Naive thymus-derived CD4-positive, alpha-beta T cell (primary cell): ENCODE measurements at regions not wholly inside any gene's neighbourhood (a gene's known extent, or its start where the extent isn't known, plus 50 kb on each side); places are given as distances from the start of the nearest gene placed in this dataset.

ENCODE experiments used
- ATAC-seq: fragments of 150-1000 bp; cut with Tn5 transposase; 2 replicates; pipeline ENCODE4 v1.10.0; 2021; ENCODE audit warnings: mild to moderate bottlenecking, moderate library complexity
- CTCF ChIA-PET: fragments of 350-600 bp; sonication (Branson Sonifier 250); formaldehyde crosslinking; loops from one replicate; lab custom pipeline; 2021; ENCODE audit warnings: antibody characterized with exemption; lab: Charles Lee
- POLR2A ChIA-PET: fragments of 350-600 bp; sonication (Branson Sonifier 250); formaldehyde crosslinking; loops from one replicate; lab custom pipeline; 2021; ENCODE audit warnings: antibody characterized with exemption, inconsistent platforms; lab: Charles Lee
- DNase-seq, 9 donors: peaks; one replicate each; pipeline versions ENCODE4 v3.0.0 to v3.0.0-alpha.2; 2020 to 2022; ENCODE audit warnings: mixed read lengths in 1 of 9
- H3K27ac ChIP-seq: one replicate; pipeline ENCODE4 v1.7.0; 2013; ENCODE audit warnings: mild to moderate bottlenecking, low read depth, low read length, moderate library complexity
- H3K27me3 ChIP-seq, 2 donors: one replicate each; pipeline ENCODE4 v1.7.0; 2013; ENCODE audit warnings: low read length in 2 of 2, mild to moderate bottlenecking in 2 of 2, moderate library complexity in 2 of 2; ENCODE audit not compliant: control insufficient read depth in 2 of 2, insufficient read depth in 2 of 2
- H3K36me3 ChIP-seq, 3 experiments: 1 replicate in 2 of 3; 2 replicates in 1 of 3; pipeline ENCODE4 v1.7.0; 2013; ENCODE audit warnings: low read length in 3 of 3, mild to moderate bottlenecking in 3 of 3, moderate library complexity in 1 of 3; ENCODE audit not compliant: insufficient read depth in 3 of 3, control insufficient read depth in 2 of 3
- H3K4me1 ChIP-seq, 2 donors: one replicate each; pipeline ENCODE4 v1.7.0; 2013; ENCODE audit warnings: low read length in 2 of 2, mild to moderate bottlenecking in 2 of 2, moderate library complexity in 1 of 2; ENCODE audit not compliant: control insufficient read depth in 2 of 2, insufficient read depth in 2 of 2
- H3K4me3 ChIP-seq: 2 replicates; pipeline ENCODE4 v1.7.0; 2013; ENCODE audit warnings: mild to moderate bottlenecking, low read length
- H3K9me3 ChIP-seq, 3 experiments: 1 replicate in 2 of 3; 2 replicates in 1 of 3; pipeline ENCODE4 v1.7.0; 2013; ENCODE audit warnings: low read length in 3 of 3; ENCODE audit not compliant: control insufficient read depth in 2 of 3
- H3K27ac Mint-ChIP-seq, 9 donors: one replicate each; pipeline ENCODE4 v1.8.0; 2020 to 2022; ENCODE audit warnings: mixed read lengths in 9 of 9, mild to moderate bottlenecking in 8 of 9, moderate library complexity in 5 of 9, inconsistent platforms in 2 of 9
- H3K27me3 Mint-ChIP-seq, 5 donors: one replicate each; pipeline ENCODE4 v1.8.0; 2021 to 2022; ENCODE audit warnings: mixed read lengths in 5 of 5, mild to moderate bottlenecking in 1 of 5
- H3K36me3 Mint-ChIP-seq, 5 donors: one replicate each; pipeline ENCODE4 v1.8.0; 2020 to 2022; ENCODE audit warnings: mixed read lengths in 5 of 5, mild to moderate bottlenecking in 3 of 5, inconsistent platforms in 1 of 5
- H3K4me1 Mint-ChIP-seq, 7 donors: one replicate each; pipeline ENCODE4 v1.8.0; 2020 to 2022; ENCODE audit warnings: mixed read lengths in 7 of 7, mild to moderate bottlenecking in 3 of 7, inconsistent platforms in 1 of 7
- H3K4me3 Mint-ChIP-seq, 10 donors: one replicate each; pipeline ENCODE4 v1.8.0; 2020 to 2022; ENCODE audit warnings: mild to moderate bottlenecking in 10 of 10, mixed read lengths in 10 of 10, moderate library complexity in 6 of 10, inconsistent platforms in 2 of 10
- H3K9me3 Mint-ChIP-seq, 11 donors: one replicate each; pipeline ENCODE4 v1.8.0; 2020 to 2022; ENCODE audit warnings: mixed read lengths in 11 of 11, mild to moderate bottlenecking in 4 of 11, inconsistent platforms in 1 of 11, moderate library complexity in 1 of 11
- intact Hi-C, 2 donors: fragments of 100-400 bp; cut with micrococcal nuclease; formaldehyde crosslinking; loops; one replicate each; pipeline ENCODE4 v1.15.1; 2023

GRCh38 chr18:45430041-45430440 lies 185.2 kb upstream of the SLC14A2 start:
- ChIA-PET POLR2A (no interaction called here), CTCF (no interaction called here)
- intact Hi-C loops: no loop called here
- Histone ChIP-seq H3K27ac (no peak overlapping the region), H3K9me3 (no peaks in the 10 kb centered on the region), H3K4me3 (no peak overlapping the region), H3K4me1 (no peaks in the 10 kb centered on the region), H3K27me3 (no peaks in the 10 kb centered on the region), H3K36me3 (no peaks in the 10 kb centered on the region)
- Mint-ChIP-seq H3K36me3 (no peaks in the 10 kb centered on the region), H3K27ac (no peak overlapping the region), H3K4me1 (no peaks in the 10 kb centered on the region), H3K4me3 (no peak overlapping the region), H3K9me3 (peaks cover 0 to 1% (median 0%) of the 10 kb centered on the region in 11 donors), H3K27me3 (peaks cover 2 to 20% (median 7%) of the 10 kb centered on the region in 5 donors)
- ATAC-seq (no peak), DNase-seq (no peak)

GRCh38 chr18:45435810-45436209 lies 179.5 kb upstream of the SLC14A2 start:
- H3K4me3 ChIP-seq: no peak overlapping the region
- no peaks in the 10 kb centered on the region for H3K4me1 ChIP-seq
- intact Hi-C loops: no loop called here
- Mint-ChIP-seq H3K4me3 (no peak overlapping the region), H3K36me3 (no peaks in the 10 kb centered on the region), H3K4me1 (no peaks in the 10 kb centered on the region), H3K27me3 (peaks cover 0 to 13% (median 0%) of the 10 kb centered on the region in 5 donors), H3K27ac (no peak overlapping the region), H3K9me3 (peaks cover 0 to 6% (median 0%) of the 10 kb centered on the region in 11 donors)
- ATAC-seq (no peak), DNase-seq (no peak)
- ChIA-PET CTCF (no interaction called here), POLR2A (no interaction called here)
- no peak overlapping the region for H3K27ac ChIP-seq
- H3K27me3 ChIP-seq: no peaks in the 10 kb centered on the region
- H3K36me3 ChIP-seq: no peaks in the 10 kb centered on the region
- H3K9me3 ChIP-seq: no peaks in the 10 kb centered on the region

- H3K4me3 ChIP-seq: no peak overlapping the region
- Mint-ChIP-seq H3K4me1 (no peaks in the 10 kb centered on the region), H3K36me3 (peaks cover 0 to 4% (median 0%) of the 10 kb centered on the region in 5 donors), H3K27ac (no peak overlapping the region), H3K9me3 (peaks cover 0 to 14% (median 0%) of the 10 kb centered on the region in 11 donors), H3K27me3 (peaks cover 0 to 17% (median 3%) of the 10 kb centered on the region in 5 donors), H3K4me3 (no peak overlapping the region)
- H3K4me1 ChIP-seq: no peaks in the 10 kb centered on the region
- ATAC-seq (no peak), DNase-seq (no peak)
- intact Hi-C loops: no loop called here
- H3K9me3 ChIP-seq: no peaks in the 10 kb centered on the region
- POLR2A ChIA-PET: no interaction called here
- no peak overlapping the region for H3K27ac ChIP-seq
- no peaks in the 10 kb centered on the region for H3K36me3 ChIP-seq
- CTCF ChIA-PET: no interaction called here
- H3K27me3 ChIP-seq: no peaks in the 10 kb centered on the region
Observed at GRCh38 chr18:45437366-45437765, 177.9 kb upstream of the SLC14A2 start.

GRCh38 chr18:45439851-45440645 lies 175.2 kb upstream of the SLC14A2 start:
- Histone ChIP-seq H3K36me3 (no peaks in the 10 kb centered on the region), H3K4me3 (no peak overlapping the region), H3K9me3 (no peaks in the 10 kb centered on the region), H3K27me3 (no peaks in the 10 kb centered on the region), H3K4me1 (no peaks in the 10 kb centered on the region), H3K27ac (no peak overlapping the region)
- Mint-ChIP-seq H3K27ac (no peak overlapping the region), H3K4me1 (no peaks in the 10 kb centered on the region), H3K27me3 (peaks cover 0 to 20% (median 11%) of the 10 kb centered on the region in 5 donors), H3K36me3 (peaks cover 0 to 4% (median 0%) of the 10 kb centered on the region in 5 donors), H3K4me3 (no peak overlapping the region), H3K9me3 (peaks cover 0 to 17% (median 0%) of the 10 kb centered on the region in 11 donors)
- CTCF ChIA-PET: no interaction called here
- POLR2A ChIA-PET: no interaction called here
- DNase-seq: no peak
- intact Hi-C loops: no loop called here
- no peak for ATAC-seq

GRCh38 chr18:45441110-45441847 lies 174.0 kb upstream of the SLC14A2 start:
- Mint-ChIP-seq H3K9me3 (peaks cover 0 to 17% (median 0%) of the 10 kb centered on the region in 11 donors), H3K4me3 (no peak overlapping the region), H3K4me1 (no peaks in the 10 kb centered on the region), H3K36me3 (peaks cover 0 to 4% (median 0%) of the 10 kb centered on the region in 5 donors), H3K27me3 (peaks cover 0 to 23% (median 11%) of the 10 kb centered on the region in 5 donors), H3K27ac (no peak overlapping the region)
- H3K4me3 ChIP-seq: no peak overlapping the region
- H3K27ac ChIP-seq: no peak overlapping the region
- no peaks in the 10 kb centered on the region for H3K9me3 ChIP-seq
- H3K36me3 ChIP-seq: no peaks in the 10 kb centered on the region
- intact Hi-C loops: no loop called here
- no peak for ATAC-seq
- ChIA-PET POLR2A (no interaction called here), CTCF (no interaction called here)
- no peak for DNase-seq
- no peaks in the 10 kb centered on the region for H3K4me1 ChIP-seq
- no peaks in the 10 kb centered on the region for H3K27me3 ChIP-seq

GRCh38 chr18:45444040-45444439 lies 171.2 kb upstream of the SLC14A2 start:
- Histone ChIP-seq H3K9me3 (no peaks in the 10 kb centered on the region), H3K27me3 (no peaks in the 10 kb centered on the region), H3K27ac (no peak overlapping the region), H3K36me3 (no peaks in the 10 kb centered on the region), H3K4me1 (no peaks in the 10 kb centered on the region), H3K4me3 (no peak overlapping the region)
- intact Hi-C loops: no loop called here
- no peak overlapping the region for H3K4me3 Mint-ChIP-seq
- ATAC-seq (no peak), DNase-seq (no peak)
- peaks cover 0 to 17% (median 0%) of the 10 kb centered on the region in 11 donors for H3K9me3 Mint-ChIP-seq
- ChIA-PET POLR2A (no interaction called here), CTCF (no interaction called here)
- H3K4me1 Mint-ChIP-seq: no peaks in the 10 kb centered on the region
- H3K27me3 Mint-ChIP-seq: peaks cover 0 to 22% (median 11%) of the 10 kb centered on the region in 5 donors
- H3K27ac Mint-ChIP-seq: no peak overlapping the region
- H3K36me3 Mint-ChIP-seq: peaks cover 0 to 4% (median 0%) of the 10 kb centered on the region in 5 donors
